Neutrophil (primary cell): ENCODE measurements at regions not wholly inside any gene's neighbourhood (a gene's known extent, or its start where the extent isn't known, plus 50 kb on each side); places are given as distances from the start of the nearest gene placed in this dataset.

Experiments used
- H3K27ac ChIP-seq: fragments of 200-600 bp; sonication (generic); 2 replicates; pipeline ENCODE4 v1.5.1; 2016; ENCODE audit warnings: mild to moderate bottlenecking, moderate library complexity
- H3K27me3 ChIP-seq: fragments of 200-600 bp; sonication (generic); 2 replicates; pipeline ENCODE4 v1.6.0; 2016; ENCODE audit warnings: mild to moderate bottlenecking
- H3K36me3 ChIP-seq: fragments of 200-600 bp; sonication (generic); 2 replicates; pipeline ENCODE4 v1.5.1; 2017
- H3K4me1 ChIP-seq, 2 experiments: fragments of 200-600 bp in 1 of 2; sonication (generic) in 1 of 2; 1 replicate in 1 of 2; 2 replicates in 1 of 2; pipeline versions ENCODE4 v1.5.1 to v1.6.1; 2013 to 2016; ENCODE audit warnings: low read depth in 1 of 2, low read length in 1 of 2, mild to moderate bottlenecking in 1 of 2, moderate library complexity in 1 of 2; ENCODE audit not compliant: control insufficient read depth in 1 of 2, insufficient read depth in 1 of 2
- H3K4me3 ChIP-seq, 2 experiments: fragments of 200-600 bp in 1 of 2; sonication (generic) in 1 of 2; 1 replicate in 1 of 2; 2 replicates in 1 of 2; pipeline ENCODE4 v1.5.1; 2013 to 2016; ENCODE audit warnings: low read depth in 1 of 2, low read length in 1 of 2, mild to moderate bottlenecking in 1 of 2, moderate library complexity in 1 of 2
- H3K9me3 ChIP-seq: fragments of 200-600 bp; sonication (generic); 2 replicates; pipeline ENCODE4 v1.5.1; 2016
- CTCF ChIP-seq: fragments of 200-600 bp; sonication (generic); IDR thresholded peaks from 2 replicates; pipeline ENCODE4 v1.5.1; 2016; ENCODE audit warnings: antibody characterized with exemption

- no peak for TF ChIP-seq CTCF
- no peak overlapping the region for H3K4me3 ChIP-seq
Observed at GRCh38 chrY:7745581-7745901, 834.0 kb upstream of the AMELY start.

GRCh38 chrY:7744691-7745580, 833.4 kb upstream of the AMELY start:
- TF ChIP-seq CTCF = no peak
- no peaks in the 10 kb centered on the region for H3K36me3 ChIP-seq

More at GRCh38 chrY:7745581-7745901, 834.0 kb upstream of the AMELY start:
- no peak overlapping the region for H3K27ac ChIP-seq
- H3K36me3 ChIP-seq = no peaks in the 10 kb centered on the region
- H3K4me1 ChIP-seq = no peaks in the 10 kb centered on the region
- H3K9me3 ChIP-seq = no peaks in the 10 kb centered on the region
- H3K27me3 ChIP-seq = no peaks in the 10 kb centered on the region

GRCh38 chrY:7736847-7737365, 825.4 kb upstream of the AMELY start:
- no peak overlapping the region for H3K4me3 ChIP-seq
- H3K27me3 ChIP-seq = no peaks in the 10 kb centered on the region
- H3K4me1 ChIP-seq = peaks cover 0 to 7% of the 10 kb centered on the region in 2 experiments
- H3K36me3 ChIP-seq = no peaks in the 10 kb centered on the region
- no peak overlapping the region for H3K27ac ChIP-seq
- no peak for TF ChIP-seq CTCF
- no peaks in the 10 kb centered on the region for H3K9me3 ChIP-seq

More at GRCh38 chrY:7744691-7745580, 833.4 kb upstream of the AMELY start:
- Histone ChIP-seq H3K4me1 (no peaks in the 10 kb centered on the region), H3K9me3 (no peaks in the 10 kb centered on the region), H3K27me3 (no peaks in the 10 kb centered on the region), H3K27ac (no peak overlapping the region), H3K4me3 (no peak overlapping the region)

GRCh38 chrY:7731651-7732050, 820.1 kb upstream of the AMELY start:
- peak overlapping the region; percentile 42 for H3K27ac ChIP-seq
- H3K27me3 ChIP-seq = no peaks in the 10 kb centered on the region
- no peaks in the 10 kb centered on the region for H3K36me3 ChIP-seq
- no peaks in the 10 kb centered on the region for H3K9me3 ChIP-seq
- H3K4me3 ChIP-seq = no peak overlapping the region
- peaks cover 0 to 56% of the 10 kb centered on the region in 2 experiments for H3K4me1 ChIP-seq
- TF ChIP-seq CTCF = no peak

GRCh38 chrY:7730664-7731063, 819.1 kb upstream of the AMELY start:
- Histone ChIP-seq H3K4me1 (peaks cover 0 to 66% of the 10 kb centered on the region in 2 experiments), H3K36me3 (no peaks in the 10 kb centered on the region), H3K4me3 (peak overlapping the region in 1 of 2 experiments; percentile 3), H3K27me3 (no peaks in the 10 kb centered on the region), H3K9me3 (no peaks in the 10 kb centered on the region), H3K27ac (peak overlapping the region; percentile 82)
- TF ChIP-seq CTCF = no peak
